KMS-11 (cell line): ENCODE measurements at regions not wholly inside any gene's neighbourhood (a gene's known extent, or its start where the extent isn't known, plus 50 kb on each side); places are given as distances from the start of the nearest gene placed in this dataset.

Experiments
- H2AFZ ChIP-seq: fragments of 200-600 bp; sonication (generic); 2 replicates; pipeline ENCODE4 v1.6.1; 2016; ENCODE audit warnings: antibody characterized with exemption, mixed run types, low read depth
- H3K27ac ChIP-seq: fragments of 200-600 bp; sonication (generic); 2 replicates; pipeline ENCODE4 v1.6.1; 2016; ENCODE audit warnings: mild to moderate bottlenecking, mixed run types
- H3K27me3 ChIP-seq: fragments of 200-600 bp; sonication (generic); 2 replicates; pipeline ENCODE4 v1.6.1; 2017; ENCODE audit warnings: mild to moderate bottlenecking, low read depth, mixed run types, moderate library complexity; ENCODE audit not compliant: insufficient read depth
- H3K36me3 ChIP-seq: fragments of 200-600 bp; sonication (generic); 2 replicates; pipeline ENCODE4 v1.6.1; 2017; ENCODE audit warnings: mild to moderate bottlenecking, mixed run types; ENCODE audit not compliant: insufficient read depth
- H3K4me1 ChIP-seq: fragments of 200-600 bp; sonication (generic); 2 replicates; pipeline ENCODE4 v1.6.1; 2016; ENCODE audit warnings: mild to moderate bottlenecking, low read depth, mixed run types; ENCODE audit not compliant: poor library complexity, severe bottlenecking
- H3K4me2 ChIP-seq: fragments of 200-600 bp; sonication (generic); 2 replicates; pipeline ENCODE4 v1.7.0; 2016; ENCODE audit warnings: mild to moderate bottlenecking, mixed run types
- H3K4me3 ChIP-seq: fragments of 200-600 bp; sonication (generic); IDR thresholded peaks from 2 replicates; pipeline ENCODE4 v1.6.1; 2017; ENCODE audit warnings: low read depth, low read length, mixed read lengths; ENCODE audit not compliant: insufficient read depth
- H3K79me2 ChIP-seq: fragments of 200-600 bp; sonication (generic); 2 replicates; pipeline ENCODE4 v1.6.1; 2016; ENCODE audit warnings: low read depth, mixed run types; ENCODE audit not compliant: insufficient read depth
- H3K9ac ChIP-seq: fragments of 200-600 bp; sonication (generic); 2 replicates; pipeline ENCODE4 v1.6.1; 2016; ENCODE audit warnings: mild to moderate bottlenecking, mixed run types
- H4K20me1 ChIP-seq: fragments of 200-600 bp; sonication (generic); 2 replicates; pipeline ENCODE4 v1.6.1; 2016; ENCODE audit warnings: mild to moderate bottlenecking, mixed run types; ENCODE audit not compliant: insufficient read depth
- TF ChIP-seq, protein P1 (sequence below): fragments of 200-600 bp; sonication (generic); conservative IDR thresholded peaks from 2 replicates; pipeline ENCODE4 v1.6.1; 2017; ENCODE audit warnings: low read depth, mild to moderate bottlenecking, antibody characterized with exemption, low read length, moderate library complexity, mixed read lengths

DNA sequence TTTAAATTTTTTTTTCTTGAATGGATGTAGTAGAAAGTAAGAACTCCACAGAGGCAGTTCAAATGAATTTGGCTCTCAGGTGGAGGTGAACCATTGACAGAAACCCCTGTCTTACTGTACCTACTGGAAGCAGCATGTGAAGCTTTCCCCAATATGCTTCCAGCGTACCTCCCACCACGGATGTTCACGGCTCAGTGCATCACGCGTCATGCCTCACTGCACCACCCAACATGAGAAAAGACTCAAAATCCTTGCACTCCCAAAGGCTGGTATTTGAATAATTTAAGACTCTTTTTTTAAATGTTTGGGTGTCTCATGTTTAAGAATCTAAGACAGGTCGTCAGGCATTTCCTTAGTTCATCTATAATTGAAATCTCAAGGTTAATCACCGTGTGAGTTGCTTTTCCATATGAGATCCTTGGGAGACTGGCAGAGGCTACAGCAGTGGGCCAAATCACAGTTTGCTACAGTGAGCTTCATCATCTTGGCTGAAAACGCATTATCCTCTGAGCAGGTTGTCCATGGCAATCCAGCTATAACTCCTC lies 846.4 kb downstream of the DCDC2C start:
- no peak overlapping the region for H2AFZ ChIP-seq
- TF ChIP-seq, protein P1, sequence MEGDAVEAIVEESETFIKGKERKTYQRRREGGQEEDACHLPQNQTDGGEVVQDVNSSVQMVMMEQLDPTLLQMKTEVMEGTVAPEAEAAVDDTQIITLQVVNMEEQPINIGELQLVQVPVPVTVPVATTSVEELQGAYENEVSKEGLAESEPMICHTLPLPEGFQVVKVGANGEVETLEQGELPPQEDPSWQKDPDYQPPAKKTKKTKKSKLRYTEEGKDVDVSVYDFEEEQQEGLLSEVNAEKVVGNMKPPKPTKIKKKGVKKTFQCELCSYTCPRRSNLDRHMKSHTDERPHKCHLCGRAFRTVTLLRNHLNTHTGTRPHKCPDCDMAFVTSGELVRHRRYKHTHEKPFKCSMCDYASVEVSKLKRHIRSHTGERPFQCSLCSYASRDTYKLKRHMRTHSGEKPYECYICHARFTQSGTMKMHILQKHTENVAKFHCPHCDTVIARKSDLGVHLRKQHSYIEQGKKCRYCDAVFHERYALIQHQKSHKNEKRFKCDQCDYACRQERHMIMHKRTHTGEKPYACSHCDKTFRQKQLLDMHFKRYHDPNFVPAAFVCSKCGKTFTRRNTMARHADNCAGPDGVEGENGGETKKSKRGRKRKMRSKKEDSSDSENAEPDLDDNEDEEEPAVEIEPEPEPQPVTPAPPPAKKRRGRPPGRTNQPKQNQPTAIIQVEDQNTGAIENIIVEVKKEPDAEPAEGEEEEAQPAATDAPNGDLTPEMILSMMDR: no peak

DNA sequence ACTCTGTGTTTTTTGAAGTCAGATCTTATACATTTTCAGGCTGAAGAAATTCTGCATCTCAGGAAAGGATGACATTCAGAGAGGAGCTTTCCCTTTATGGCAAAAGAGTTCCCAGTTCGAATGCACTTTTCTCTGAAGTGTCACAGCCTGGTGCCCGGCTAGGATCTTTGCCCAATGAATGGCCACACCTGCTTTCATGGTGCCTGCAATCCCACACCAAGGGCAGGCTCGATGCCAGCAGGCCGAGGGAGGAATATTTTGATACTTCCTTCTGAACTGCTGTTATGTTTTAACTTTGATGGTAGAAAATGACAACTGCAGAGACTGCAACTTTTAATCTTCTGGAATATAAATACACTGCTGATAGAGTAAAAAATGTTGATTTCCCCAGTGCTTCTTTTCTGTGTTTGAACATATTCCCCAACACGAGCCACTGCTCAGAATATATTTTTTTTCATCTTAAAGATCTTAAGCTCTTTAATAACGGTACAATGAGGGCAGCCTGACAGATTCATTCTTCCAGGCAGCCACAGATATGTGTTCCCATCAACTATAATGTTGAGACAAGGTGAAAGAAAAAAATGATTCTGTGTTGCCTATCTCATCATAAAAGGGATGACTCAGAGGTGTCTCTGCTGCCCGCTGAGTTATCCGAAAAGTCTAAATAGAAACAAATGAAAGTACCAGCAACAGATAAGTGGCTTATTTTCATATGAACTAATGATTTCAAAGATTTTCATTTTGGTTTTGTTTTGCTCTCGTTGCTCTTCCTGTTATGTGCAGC lies 848.5 kb downstream of the DCDC2C start:
- Histone ChIP-seq H3K27me3 (no peaks in the 10 kb centered on the region), H3K36me3 (no peaks in the 10 kb centered on the region), H3K9ac (no peak overlapping the region), H3K4me2 (no peak overlapping the region), H2AFZ (no peak overlapping the region), H3K79me2 (no peaks in the 10 kb centered on the region), H3K27ac (no peak overlapping the region), H4K20me1 (no peaks in the 10 kb centered on the region), H3K4me3 (no peak overlapping the region), H3K4me1 (no peaks in the 10 kb centered on the region)
- TF ChIP-seq, protein P1: no peak

More for the DNA sequence above, 846.4 kb downstream of the DCDC2C start:
- no peak overlapping the region for H3K4me3 ChIP-seq
- H3K4me1 ChIP-seq: no peaks in the 10 kb centered on the region
- H3K27me3 ChIP-seq: no peaks in the 10 kb centered on the region
- H3K9ac ChIP-seq: no peak overlapping the region
- no peaks in the 10 kb centered on the region for H3K36me3 ChIP-seq
- no peaks in the 10 kb centered on the region for H3K79me2 ChIP-seq
- no peak overlapping the region for H3K4me2 ChIP-seq
- H4K20me1 ChIP-seq: no peaks in the 10 kb centered on the region
- no peak overlapping the region for H3K27ac ChIP-seq

DNA sequence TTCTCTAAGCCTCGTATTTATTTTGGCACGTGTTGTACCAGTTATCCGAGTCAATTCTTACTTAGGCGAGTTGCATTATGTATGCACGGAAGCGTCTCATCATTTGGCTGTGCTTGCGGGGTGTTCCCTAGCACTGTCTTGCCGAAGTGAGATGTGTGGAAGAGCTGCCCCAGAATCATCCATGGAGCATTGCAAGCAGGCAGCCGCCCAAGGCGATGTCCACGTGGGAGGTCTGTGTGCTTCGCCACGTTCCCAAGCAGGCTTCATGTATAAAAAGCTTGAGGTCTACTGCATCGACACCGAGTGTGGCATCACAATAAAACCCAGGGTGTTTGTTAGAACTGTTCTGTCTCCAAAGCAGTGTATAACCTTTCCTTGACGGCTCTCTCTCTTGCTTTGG lies 849.9 kb downstream of the DCDC2C start:
- H2AFZ ChIP-seq: no peak overlapping the region
- no peak overlapping the region for H3K4me3 ChIP-seq

DNA sequence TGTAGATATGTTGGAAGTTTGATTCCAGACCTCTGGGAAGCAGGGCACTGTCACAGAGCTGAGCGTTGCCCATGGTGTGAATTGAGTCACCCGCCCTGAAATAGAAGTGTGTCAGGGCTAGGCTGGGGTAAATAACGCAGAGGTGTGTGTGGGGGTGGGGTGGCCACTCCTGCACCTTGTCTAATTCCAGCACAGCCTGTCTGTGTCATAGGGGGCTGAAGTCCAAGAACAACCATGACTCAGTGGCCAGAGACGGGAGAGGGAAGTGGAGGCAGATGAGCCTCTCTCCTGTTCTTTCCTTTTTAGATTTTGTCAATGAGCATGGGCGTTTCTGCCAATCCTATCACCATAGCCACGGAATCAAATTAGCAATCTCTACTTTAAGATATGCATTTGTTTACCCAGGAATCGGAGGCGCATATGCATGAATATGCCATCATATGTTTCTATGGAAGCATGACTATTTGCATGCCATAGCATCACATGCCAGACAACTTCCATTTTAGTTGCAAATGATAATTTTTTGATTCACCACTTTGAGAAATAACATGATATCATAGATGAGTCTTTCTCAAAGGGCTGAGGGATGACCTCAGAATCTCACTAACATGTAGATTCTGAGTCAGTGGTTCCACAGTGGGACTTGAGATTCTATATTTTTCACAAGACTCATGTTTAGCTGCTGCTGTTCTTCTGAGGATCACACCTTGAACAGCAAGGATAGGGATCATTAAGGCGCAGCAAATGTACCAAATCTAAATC lies 852.9 kb downstream of the DCDC2C start:
- Histone ChIP-seq H3K9ac (no peak overlapping the region), H3K79me2 (no peaks in the 10 kb centered on the region), H3K4me3 (no peak overlapping the region), H3K4me2 (no peak overlapping the region), H3K36me3 (no peaks in the 10 kb centered on the region), H2AFZ (no peak overlapping the region), H3K27ac (no peak overlapping the region), H4K20me1 (no peaks in the 10 kb centered on the region), H3K4me1 (no peaks in the 10 kb centered on the region), H3K27me3 (no peaks in the 10 kb centered on the region)
- TF ChIP-seq, protein P1: no peak

More for the DNA sequence above, 849.9 kb downstream of the DCDC2C start:
- no peaks in the 10 kb centered on the region for H3K36me3 ChIP-seq
- no peak overlapping the region for H3K27ac ChIP-seq
- no peak overlapping the region for H3K9ac ChIP-seq
- no peaks in the 10 kb centered on the region for H3K27me3 ChIP-seq
- H3K79me2 ChIP-seq: no peaks in the 10 kb centered on the region
- H3K4me1 ChIP-seq: no peaks in the 10 kb centered on the region
- no peaks in the 10 kb centered on the region for H4K20me1 ChIP-seq
- no peak overlapping the region for H3K4me2 ChIP-seq
- TF ChIP-seq, protein P1: no peak
